T-cell (primary cell): ENCODE measurements at regions not wholly inside any gene's neighbourhood (a gene's known extent, or its start where the extent isn't known, plus 50 kb on each side); places are given as distances from the start of the nearest gene placed in this dataset.
"Not testable (repeated sequence)": the region's sequence is repeated elsewhere in the genome, so short reads cannot be mapped to it uniquely, and the experiment has no call there.

Experiments used
- ATAC-seq, 4 experiments: fragments of 200-7000 bp in 3 of 4; fragments of 150-1000 bp in 1 of 4; cut with Tn5 transposase; replicated peaks in 1 of 4; 1 replicate in 3 of 4; 2 replicates in 1 of 4; pipeline ENCODE4 v1.10.0; 2021; ENCODE audit warnings: moderate library complexity in 3 of 4, mild to moderate bottlenecking in 2 of 4, moderate number of reproducible peaks in 1 of 4
- CTCF ChIA-PET, 2 donors: fragments of 300-600 bp; sonication (Branson Sonifier 250); formaldehyde crosslinking; loops; one replicate each; lab custom pipeline; 2022; ENCODE audit warnings: antibody characterized with exemption in 2 of 2; lab: Charles Lee
- POLR2A ChIA-PET, 2 donors: fragments of 300-600 bp; sonication (Branson Sonifier 250); formaldehyde crosslinking; loops; one replicate each; lab custom pipeline; 2022; ENCODE audit warnings: antibody characterized with exemption in 2 of 2; lab: Charles Lee
- DNase-seq, 35 experiments: peaks; one replicate each; pipeline versions ENCODE4 v3.0.0 to v3.0.0-alpha.2; 2013 to 2023
- H3K27ac ChIP-seq: one replicate; pipeline ENCODE4 v1.5.1; 2013; ENCODE audit warnings: low read length
- H3K27me3 ChIP-seq, 2 experiments: replicated peaks in 1 of 2; 1 replicate in 1 of 2; 2 replicates in 1 of 2; pipeline versions ENCODE4 v1.6.1 to v1.7.0; 2013; ENCODE audit warnings: low read length in 1 of 2, mixed read lengths in 1 of 2; ENCODE audit not compliant: control insufficient read depth in 2 of 2, insufficient read depth in 2 of 2; ENCODE audit errors: extremely low read depth in 1 of 2
- H3K36me3 ChIP-seq, 2 donors: 1 replicate in 1 of 2; 2 replicates in 1 of 2; pipeline versions ENCODE4 v1.6.1 to v1.7.0; 2013; ENCODE audit warnings: low read length in 1 of 2; ENCODE audit not compliant: control insufficient read depth in 2 of 2, insufficient read depth in 1 of 2; ENCODE audit errors: extremely low read depth in 1 of 2
- H3K4me1 ChIP-seq, 2 experiments: 1 replicate in 1 of 2; 2 replicates in 1 of 2; pipeline versions ENCODE4 v1.6.1 to v1.7.0; 2013; ENCODE audit warnings: low read length in 2 of 2, mixed read lengths in 1 of 2; ENCODE audit not compliant: insufficient read depth in 2 of 2, control insufficient read depth in 1 of 2; ENCODE audit errors: extremely low read depth in 1 of 2
- H3K4me3 ChIP-seq, 2 donors: 1 replicate in 1 of 2; 2 replicates in 1 of 2; pipeline versions ENCODE4 v1.5.1 to v1.7.0; 2013; ENCODE audit warnings: mild to moderate bottlenecking in 2 of 2, low read length in 1 of 2, moderate library complexity in 1 of 2; ENCODE audit not compliant: control insufficient read depth in 1 of 2; ENCODE audit errors: extremely low read depth in 1 of 2
- H3K9me3 ChIP-seq: 2 replicates; pipeline ENCODE4 v1.7.0; 2013
- H3K27ac Mint-ChIP-seq, 2 donors: one replicate each; pipeline ENCODE4 v1.8.0; 2020 to 2021; ENCODE audit warnings: mild to moderate bottlenecking in 2 of 2, mixed read lengths in 2 of 2
- H3K27me3 Mint-ChIP-seq, 2 donors: one replicate each; pipeline ENCODE4 v1.8.0; 2021 to 2022; ENCODE audit warnings: mixed read lengths in 2 of 2
- H3K36me3 Mint-ChIP-seq: one replicate; pipeline ENCODE4 v1.8.0; 2021; ENCODE audit warnings: mixed read lengths
- H3K4me1 Mint-ChIP-seq, 3 donors: one replicate each; pipeline ENCODE4 v1.8.0; 2020 to 2022; ENCODE audit warnings: mixed read lengths in 3 of 3, mild to moderate bottlenecking in 1 of 3
- H3K4me3 Mint-ChIP-seq, 3 donors: one replicate each; pipeline ENCODE4 v1.8.0; 2020 to 2022; ENCODE audit warnings: mild to moderate bottlenecking in 3 of 3, mixed read lengths in 3 of 3, moderate library complexity in 3 of 3
- H3K9me3 Mint-ChIP-seq, 3 donors: one replicate each; pipeline ENCODE4 v1.8.0; 2020 to 2022; ENCODE audit warnings: mixed read lengths in 3 of 3
- WGBS: methylation state at CpG from one replicate; pipeline ENCODE4 v1.1.5; 2013; ENCODE audit warnings: missing lambda C conversion rate; ENCODE audit not compliant: insufficient coverage; 5-methylcytosine and 5-hydroxymethylcytosine counted together

DNA sequence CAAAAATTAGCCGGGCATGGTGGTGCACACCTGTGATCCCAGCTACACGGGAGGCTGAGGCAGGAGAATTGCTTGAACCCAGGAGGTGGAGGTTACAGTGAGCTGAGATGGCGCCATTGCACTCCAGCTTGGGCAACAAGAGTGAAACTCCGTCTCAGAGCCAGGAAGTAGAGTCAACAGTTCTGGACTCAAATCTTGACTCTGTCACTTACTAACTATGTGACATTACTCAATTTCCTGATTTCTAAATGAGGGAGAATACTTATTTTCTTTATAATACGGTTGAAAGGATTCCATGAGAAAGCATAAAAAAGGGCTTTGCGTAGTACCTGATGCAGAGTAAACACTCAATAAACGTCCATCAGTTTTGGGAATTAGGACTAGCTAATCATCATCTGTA is 350.7 kb downstream of the SHQ1 start:
- H3K36me3 Mint-ChIP-seq: not testable (repeated sequence)
- 95% methylated on average over 4 of the region's 7 CpGs for WGBS

DNA sequence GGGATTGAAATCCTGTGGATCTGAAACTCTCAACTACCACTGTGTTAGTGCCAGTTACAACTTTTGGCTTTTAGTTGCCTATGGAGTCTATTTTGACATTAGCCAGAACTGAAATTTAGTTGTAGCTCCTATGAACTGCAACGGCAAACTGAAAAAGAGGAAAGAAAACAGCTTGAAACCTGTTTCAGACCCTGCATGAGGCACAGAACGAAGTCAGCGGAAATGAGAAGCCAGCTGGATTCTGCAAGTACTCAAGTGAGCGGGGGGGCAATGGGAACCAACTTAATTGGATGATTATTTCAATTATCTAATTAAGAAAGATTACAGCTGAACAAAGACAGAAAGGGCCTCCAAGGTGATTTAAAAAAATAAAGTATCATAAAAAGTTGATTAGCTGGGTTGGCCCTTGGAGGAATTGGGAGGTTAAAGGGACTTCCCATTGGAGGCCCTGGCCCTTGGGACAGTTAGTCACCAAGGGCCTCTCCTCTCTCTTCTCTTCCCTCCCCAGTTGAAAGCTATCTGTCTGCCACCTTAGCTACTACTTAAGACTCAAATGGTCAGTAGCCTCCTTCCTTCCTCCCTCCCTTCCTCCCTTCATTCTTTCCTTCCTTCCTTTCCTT is 352.1 kb downstream of the SHQ1 start:
- H3K36me3 Mint-ChIP-seq: no peaks in the 10 kb centered on the region
- peaks cover 0 to 3% (median 0%) of the 10 kb centered on the region in 3 donors for H3K4me1 Mint-ChIP-seq
- no peaks in the 10 kb centered on the region for H3K27me3 Mint-ChIP-seq
- no peaks in the 10 kb centered on the region for H3K4me1 ChIP-seq
- no peak overlapping the region for H3K4me3 Mint-ChIP-seq
- POLR2A ChIA-PET: no interaction called here
- ATAC-seq (no peak), DNase-seq (no peak)
- H3K36me3 ChIP-seq: no peaks in the 10 kb centered on the region
- H3K9me3 Mint-ChIP-seq: peaks cover 0 to 12% (median 0%) of the 10 kb centered on the region in 3 donors
- peaks cover 2% of the 10 kb centered on the region for H3K9me3 ChIP-seq
- peaks cover 0 to 4% of the 10 kb centered on the region in 2 experiments for H3K27me3 ChIP-seq
- no peak overlapping the region for H3K4me3 ChIP-seq
- H3K27ac ChIP-seq: no peak overlapping the region
- WGBS: 80% methylated on average over 1 of the region's 4 CpGs
- CTCF ChIA-PET: interaction anchor here in 1 of 2 donors (0.6 kb wide), 1 partner anchor 8 kb away, joined by 3 read pairs; no protein-coding TSS in a partner anchor
- no peak overlapping the region for H3K27ac Mint-ChIP-seq

More for the DNA sequence above, 350.7 kb downstream of the SHQ1 start:
- H3K27ac Mint-ChIP-seq, H3K9me3 ChIP-seq, H3K36me3 ChIP-seq, H3K27ac ChIP-seq, H3K4me3 Mint-ChIP-seq, H3K4me1 ChIP-seq, ATAC-seq, DNase-seq, H3K4me1 Mint-ChIP-seq, H3K27me3 ChIP-seq, POLR2A ChIA-PET, H3K4me3 ChIP-seq, H3K27me3 Mint-ChIP-seq: not testable (repeated sequence)
- CTCF ChIA-PET: interaction anchor here in 1 of 2 donors (0.7 kb wide), 1 partner anchor 202 kb away, joined by 3 read pairs; no protein-coding TSS in a partner anchor
- peaks cover 0 to 12% (median 0%) of the 10 kb centered on the region in 3 donors for H3K9me3 Mint-ChIP-seq

DNA sequence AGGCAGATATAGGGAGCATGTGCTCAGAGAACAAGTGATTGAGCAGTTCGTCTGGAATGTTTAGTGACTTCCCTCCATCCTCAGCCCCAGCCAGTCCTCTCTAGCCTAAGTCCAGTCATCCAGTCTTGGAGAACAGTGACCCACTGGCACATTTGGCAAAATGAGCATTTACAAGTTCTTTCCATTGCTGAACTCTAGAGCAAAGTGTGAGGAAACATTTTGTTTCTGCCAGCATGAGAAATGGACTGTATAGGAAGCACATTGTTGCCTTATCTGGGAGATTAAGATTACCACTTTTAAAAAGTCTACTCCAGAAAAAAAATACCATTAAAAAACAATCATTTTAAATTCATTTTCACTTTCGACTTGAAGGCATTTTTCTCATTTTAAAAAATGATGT is 353.6 kb downstream of the SHQ1 start:
- Histone ChIP-seq H3K27me3 (peaks cover 0 to 4% of the 10 kb centered on the region in 2 experiments), H3K27ac (no peak overlapping the region), H3K9me3 (peaks cover 2% of the 10 kb centered on the region), H3K4me1 (no peaks in the 10 kb centered on the region), H3K4me3 (no peak overlapping the region), H3K36me3 (no peaks in the 10 kb centered on the region)
- no CpG with 5 or more reads among the region's 2 CpGs for WGBS
- CTCF ChIA-PET: no interaction called here
- Mint-ChIP-seq H3K4me1 (peaks cover 0 to 3% (median 0%) of the 10 kb centered on the region in 3 donors), H3K9me3 (peaks cover 0 to 12% (median 0%) of the 10 kb centered on the region in 3 donors), H3K4me3 (no peak overlapping the region), H3K36me3 (no peaks in the 10 kb centered on the region), H3K27me3 (no peaks in the 10 kb centered on the region), H3K27ac (no peak overlapping the region)
- ATAC-seq: no peak
- no peak for DNase-seq
- POLR2A ChIA-PET: no interaction called here

DNA sequence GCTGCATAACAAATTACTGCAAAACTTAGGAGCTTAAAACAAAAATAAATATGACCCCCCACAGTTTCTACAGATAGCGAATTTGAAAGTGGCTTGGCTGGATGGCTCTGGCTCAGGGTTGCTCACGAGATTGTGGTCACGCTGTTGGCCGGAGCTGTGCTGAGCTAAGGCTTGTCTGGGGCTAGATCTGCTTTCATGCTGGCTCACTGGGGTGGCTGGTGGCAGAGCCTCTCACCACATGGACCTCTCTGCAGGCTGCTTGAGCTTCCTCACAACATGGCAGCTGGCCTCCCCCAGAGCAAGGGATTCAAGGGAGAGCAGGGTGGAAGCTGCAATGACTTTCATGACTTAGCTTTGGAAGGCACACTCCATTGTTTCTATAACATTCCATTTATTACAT is 354.1 kb downstream of the SHQ1 start:
- H3K36me3 Mint-ChIP-seq: no peaks in the 10 kb centered on the region
- Histone ChIP-seq H3K36me3 (no peaks in the 10 kb centered on the region), H3K4me1 (no peaks in the 10 kb centered on the region), H3K4me3 (no peak overlapping the region), H3K27me3 (peaks cover 0 to 4% of the 10 kb centered on the region in 2 experiments), H3K9me3 (peaks cover 2% of the 10 kb centered on the region), H3K27ac (no peak overlapping the region)
- H3K4me1 Mint-ChIP-seq: peaks cover 0 to 3% (median 0%) of the 10 kb centered on the region in 3 donors
- ATAC-seq (no peak), DNase-seq (no peak)
- ChIA-PET POLR2A (no interaction called here), CTCF (interaction anchor here (0.7 kb wide), 2 partner anchors 83 to 172 kb away, joined by 4 to 5 read pairs; no protein-coding TSS in a partner anchor)
- no peak overlapping the region for H3K4me3 Mint-ChIP-seq
- no peaks in the 10 kb centered on the region for H3K27me3 Mint-ChIP-seq
- 96% methylated on average over 4 of the region's 4 CpGs for WGBS
- H3K27ac Mint-ChIP-seq: no peak overlapping the region
- peaks cover 0 to 11% (median 0%) of the 10 kb centered on the region in 3 donors for H3K9me3 Mint-ChIP-seq

DNA sequence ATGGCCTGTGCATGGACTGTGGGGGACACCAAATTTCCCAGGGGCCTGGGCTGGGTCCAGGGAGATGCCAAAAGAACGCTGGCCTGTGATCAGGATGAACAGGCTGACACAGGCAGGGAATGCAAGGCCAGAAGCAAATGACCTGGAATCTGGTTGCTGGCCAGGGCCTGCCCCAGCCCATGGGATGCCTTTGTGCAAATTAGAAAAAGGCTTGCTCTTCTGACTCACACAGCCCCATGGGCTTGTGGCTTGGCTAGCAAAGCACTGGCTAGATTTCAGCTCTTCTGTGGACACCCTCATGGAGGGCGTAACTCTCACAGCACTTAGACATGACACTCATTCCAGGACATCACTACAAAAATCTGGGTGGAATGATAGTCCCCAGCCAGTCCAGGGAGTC is 356.0 kb downstream of the SHQ1 start:
- Mint-ChIP-seq H3K9me3 (peaks cover 0 to 9% (median 0%) of the 10 kb centered on the region in 3 donors), H3K36me3 (no peaks in the 10 kb centered on the region), H3K27me3 (no peaks in the 10 kb centered on the region), H3K27ac (no peak overlapping the region), H3K4me3 (no peak overlapping the region), H3K4me1 (peaks cover 0 to 5% (median 0%) of the 10 kb centered on the region in 3 donors)
- no peaks in the 10 kb centered on the region for H3K4me1 ChIP-seq
- no peaks in the 10 kb centered on the region for H3K36me3 ChIP-seq
- no peak overlapping the region for H3K27ac ChIP-seq
- H3K27me3 ChIP-seq: peaks cover 0 to 4% of the 10 kb centered on the region in 2 experiments
- DNase-seq: no peak
- H3K9me3 ChIP-seq: peaks cover 2% of the 10 kb centered on the region
- CTCF ChIA-PET: interaction anchor here in 1 of 2 donors (0.7 kb wide), 1 partner anchor 28 kb away, joined by 3 read pairs; no protein-coding TSS in a partner anchor
- ATAC-seq: no peak
- POLR2A ChIA-PET: no interaction called here
- no peak overlapping the region for H3K4me3 ChIP-seq
- 91% methylated on average over 1 of the region's 2 CpGs for WGBS

DNA sequence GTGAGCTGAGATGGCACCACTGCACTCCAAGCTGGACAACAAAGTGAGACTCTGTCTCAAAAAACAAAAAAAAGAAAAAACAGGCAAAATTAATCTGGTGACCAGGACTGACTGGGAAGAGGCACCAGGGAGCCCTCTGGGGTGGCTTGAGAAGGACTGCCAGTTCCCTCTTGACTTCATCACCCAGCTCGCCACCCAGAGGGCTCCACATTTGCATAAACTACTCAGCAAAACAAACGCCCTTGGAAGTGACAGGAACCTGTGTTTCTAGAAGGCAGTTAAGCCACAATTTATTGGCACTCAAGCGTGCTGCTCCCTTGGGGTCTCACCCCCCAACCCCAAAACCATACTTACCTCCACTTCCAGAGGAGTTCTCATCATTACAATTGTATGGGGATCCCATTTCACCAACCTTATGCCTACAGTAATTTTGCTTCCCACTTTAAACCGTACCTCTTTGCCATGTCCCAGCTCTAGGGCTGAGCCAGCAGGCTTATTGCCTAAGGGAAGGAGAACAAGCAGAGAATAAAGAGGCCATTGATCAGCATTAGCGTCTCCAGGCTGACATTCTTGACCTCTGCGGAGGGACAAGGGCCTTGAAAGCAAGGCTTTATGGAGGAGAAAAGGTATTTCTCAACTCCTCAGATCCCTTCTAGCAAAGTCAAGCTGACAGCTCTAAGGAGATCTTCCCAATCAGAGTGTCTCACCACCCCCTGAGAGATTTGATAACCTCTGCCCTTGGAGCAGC is 357.4 kb downstream of the SHQ1 start:
- Mint-ChIP-seq H3K27me3 (no peaks in the 10 kb centered on the region), H3K27ac (no peak overlapping the region), H3K9me3 (peaks cover 0 to 9% (median 0%) of the 10 kb centered on the region in 3 donors), H3K4me3 (no peak overlapping the region), H3K4me1 (peaks cover 0 to 5% (median 0%) of the 10 kb centered on the region in 3 donors), H3K36me3 (no peaks in the 10 kb centered on the region)
- no peak overlapping the region for H3K27ac ChIP-seq
- H3K36me3 ChIP-seq: no peaks in the 10 kb centered on the region
- CTCF ChIA-PET: no interaction called here
- peaks cover 0 to 4% of the 10 kb centered on the region in 2 experiments for H3K27me3 ChIP-seq
- H3K4me3 ChIP-seq: no peak overlapping the region
- POLR2A ChIA-PET: no interaction called here
- 80% methylated on average over 1 of the region's 6 CpGs for WGBS
- H3K9me3 ChIP-seq: peaks cover 2% of the 10 kb centered on the region
- no peaks in the 10 kb centered on the region for H3K4me1 ChIP-seq
- DNase-seq: peak in 1 of 35 experiments; percentile 10
- no peak for ATAC-seq
